Right atrium auricular region (tissue), 2 donors: ENCODE measurements at regions not wholly inside any gene's neighbourhood (a gene's known extent, or its start where the extent isn't known, plus 50 kb on each side); places are given as distances from the start of the nearest gene placed in this dataset.

Experiments used
- DNase-seq: peaks from one replicate; pipeline ENCODE4 v3.0.0-alpha.2; 2019; ENCODE audit warnings: low spot score
- H3K27ac ChIP-seq, 2 donors: fragments of 200-600 bp; sonication (generic); 1 replicate in 1 of 2; 2 replicates in 1 of 2; pipeline ENCODE4 v1.5.1; 2016 to 2019
- H3K27me3 ChIP-seq, 2 donors: fragments of 200-600 bp; sonication (generic); one replicate each; pipeline versions ENCODE4 v1.5.1 to v1.6.0; 2017 to 2019
- H3K36me3 ChIP-seq: fragments of 200-600 bp; sonication (generic); one replicate; pipeline ENCODE4 v1.5.1; 2016
- H3K4me1 ChIP-seq, 2 donors: fragments of 200-600 bp; sonication (generic); one replicate each; pipeline versions ENCODE4 v1.5.1 to v1.6.0; 2017 to 2019
- H3K4me3 ChIP-seq, 2 donors: fragments of 200-600 bp; sonication (generic); 1 replicate in 1 of 2; 2 replicates in 1 of 2; pipeline ENCODE4 v1.5.1; 2017 to 2019; ENCODE audit warnings: mild to moderate bottlenecking in 1 of 2, moderate library complexity in 1 of 2
- H3K9me3 ChIP-seq, 2 donors: fragments of 200-600 bp; sonication (generic); one replicate each; pipeline ENCODE4 v1.5.1; 2019
- CTCF ChIP-seq, 2 donors: fragments of 200-600 bp; sonication (generic); IDR thresholded peaks; one replicate each; pipeline ENCODE4 v1.5.1; 2019; ENCODE audit warnings: antibody characterized with exemption in 2 of 2

GRCh38 chr11:106424111-106424510 lies 346.6 kb downstream of the AASDHPPT start:
- Histone ChIP-seq H3K27ac (no peak overlapping the region), H3K36me3 (no peaks in the 10 kb centered on the region), H3K27me3 (no peaks in the 10 kb centered on the region), H3K4me1 (no peaks in the 10 kb centered on the region), H3K9me3 (no peaks in the 10 kb centered on the region), H3K4me3 (no peak overlapping the region)
- DNase-seq, result no peak
- TF ChIP-seq CTCF (IDR thresholded peaks at IDR 0.05), result no peak

DNA sequence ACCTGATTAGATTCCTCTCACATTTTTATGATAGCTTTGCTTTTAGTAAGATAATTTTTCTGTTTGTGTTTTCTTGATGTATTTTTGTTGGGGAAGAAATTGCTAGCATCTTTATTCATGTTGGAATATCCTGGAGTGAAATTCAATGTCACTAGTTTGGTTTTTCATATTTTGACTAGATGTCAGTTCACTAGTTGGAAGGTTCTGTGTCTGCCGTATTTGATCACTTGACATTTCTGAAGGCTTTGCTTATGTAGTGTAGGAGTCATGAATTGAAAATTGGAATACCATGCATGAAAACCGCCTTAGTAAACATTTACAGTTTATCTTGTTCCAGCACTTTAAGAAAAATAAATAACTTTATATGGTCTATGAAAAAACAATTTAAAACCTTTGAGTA lies 348.4 kb downstream of the AASDHPPT start:
- no peak for TF ChIP-seq CTCF (IDR thresholded peaks at IDR 0.05)
- Histone ChIP-seq H3K36me3 (no peaks in the 10 kb centered on the region), H3K9me3 (no peaks in the 10 kb centered on the region), H3K27ac (no peak overlapping the region), H3K27me3 (no peaks in the 10 kb centered on the region), H3K4me1 (no peaks in the 10 kb centered on the region), H3K4me3 (no peak overlapping the region)
- DNase-seq, result no peak

DNA sequence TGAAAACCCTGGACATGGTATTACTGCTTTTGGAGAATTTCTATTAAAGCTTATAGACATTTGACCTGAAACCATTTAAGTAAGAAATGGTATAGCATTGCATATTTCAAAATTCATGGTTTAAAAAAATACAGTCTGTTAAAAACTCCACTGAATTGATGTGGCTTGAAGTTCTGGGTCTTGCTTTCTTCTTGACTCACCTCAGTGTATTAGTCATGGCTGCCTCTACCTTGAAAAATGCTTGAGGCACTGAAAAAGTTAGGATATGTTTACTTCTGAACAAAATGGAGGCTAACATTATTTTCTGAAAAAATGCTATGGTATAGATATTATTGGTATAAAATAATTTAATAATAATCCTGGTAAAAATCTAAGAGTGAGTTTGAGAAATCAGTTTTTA lies 349.2 kb downstream of the AASDHPPT start:
- DNase-seq, result no peak
- H3K4me3 ChIP-seq, result no peak overlapping the region
- H3K27ac ChIP-seq, result no peak overlapping the region
- no peaks in the 10 kb centered on the region for H3K9me3 ChIP-seq
- no peaks in the 10 kb centered on the region for H3K4me1 ChIP-seq
- H3K27me3 ChIP-seq, result no peaks in the 10 kb centered on the region
- H3K36me3 ChIP-seq, result no peaks in the 10 kb centered on the region
- no peak for TF ChIP-seq CTCF (IDR thresholded peaks at IDR 0.05)

- no peak for DNase-seq
- Histone ChIP-seq H3K36me3 (no peaks in the 10 kb centered on the region), H3K9me3 (no peaks in the 10 kb centered on the region)
These were observed 350.3 kb downstream of the AASDHPPT start for GRCh38 chr11:106427736-106428135.

DNA sequence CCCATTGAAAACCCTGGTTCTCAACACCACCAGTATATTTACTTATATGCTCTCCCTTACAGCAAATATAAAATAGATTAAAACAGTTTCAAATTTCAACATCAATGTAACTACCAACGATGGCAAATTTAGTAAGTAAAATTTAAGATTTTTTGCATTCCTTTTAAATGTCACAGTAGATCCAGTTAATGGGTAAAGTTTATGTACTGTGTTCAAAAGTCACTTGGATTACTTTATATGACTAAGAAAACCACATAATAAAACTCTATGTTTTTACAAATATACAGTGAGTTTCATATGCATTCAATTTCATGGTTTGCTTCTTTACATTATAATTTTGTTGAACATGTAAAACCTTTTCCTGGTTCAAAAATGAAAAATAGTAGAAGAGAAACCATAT lies 364.6 kb downstream of the AASDHPPT start:
- DNase-seq, result no peak
- H3K4me3 ChIP-seq, result no peak overlapping the region

More at GRCh38 chr11:106427736-106428135, 350.3 kb downstream of the AASDHPPT start:
- H3K4me1 ChIP-seq, result no peaks in the 10 kb centered on the region
- H3K27ac ChIP-seq, result no peak overlapping the region
- no peak for TF ChIP-seq CTCF (IDR thresholded peaks at IDR 0.05)
- no peaks in the 10 kb centered on the region for H3K27me3 ChIP-seq
- no peak overlapping the region for H3K4me3 ChIP-seq

More for the DNA sequence above, 364.6 kb downstream of the AASDHPPT start:
- Histone ChIP-seq H3K9me3 (no peaks in the 10 kb centered on the region), H3K27me3 (no peaks in the 10 kb centered on the region), H3K4me1 (no peaks in the 10 kb centered on the region), H3K27ac (no peak overlapping the region), H3K36me3 (no peaks in the 10 kb centered on the region)
- TF ChIP-seq CTCF (IDR thresholded peaks at IDR 0.05), result no peak
